ENCODE measurements at regions not wholly inside any gene's neighbourhood (a gene's known extent, or its start where the extent isn't known, plus 50 kb on each side); places are given as distances from the start of the nearest gene placed in this dataset.

GRCh38 chr2:103265521-103265920 lies 503.7 kb downstream of the TMEM182 start:
- in situ Hi-C loops (cut with HindIII; ENCODE audit: low sequenced_read_pairs), result no loop called here

DNA sequence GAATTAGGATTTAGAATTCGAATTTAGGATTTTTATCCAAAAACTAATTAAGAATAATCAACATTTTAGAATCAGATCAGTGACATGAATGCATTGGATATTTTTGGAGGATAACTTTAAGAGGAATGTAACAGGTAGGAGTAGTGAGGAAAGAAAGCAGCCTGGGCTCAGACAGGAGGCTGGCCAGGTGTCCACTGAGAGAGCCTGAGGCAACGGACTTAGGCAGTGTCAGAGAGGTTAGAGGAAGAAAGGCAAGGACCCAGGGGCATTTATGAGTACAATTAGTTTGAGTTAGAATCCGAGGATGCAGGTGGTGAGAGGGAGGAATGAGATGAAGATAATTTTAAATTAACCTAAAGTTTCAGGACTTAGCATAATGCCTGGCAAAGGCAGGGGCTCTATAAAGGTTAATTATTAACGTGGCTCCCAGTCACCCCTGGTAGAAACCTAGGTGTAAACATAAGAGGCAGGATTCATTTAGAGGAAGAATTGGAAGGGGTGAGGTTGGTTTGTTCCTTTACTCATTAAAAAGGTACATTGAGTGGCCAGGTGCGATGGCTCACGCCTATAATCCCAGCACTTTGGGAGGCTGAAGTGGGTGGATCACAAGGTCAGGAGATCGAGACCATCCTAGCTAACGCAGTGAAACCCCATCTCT lies 507.1 kb downstream of the TMEM182 start:
- in situ Hi-C loops (cut with HindIII; ENCODE audit: low sequenced_read_pairs), result no loop called here

DNA sequence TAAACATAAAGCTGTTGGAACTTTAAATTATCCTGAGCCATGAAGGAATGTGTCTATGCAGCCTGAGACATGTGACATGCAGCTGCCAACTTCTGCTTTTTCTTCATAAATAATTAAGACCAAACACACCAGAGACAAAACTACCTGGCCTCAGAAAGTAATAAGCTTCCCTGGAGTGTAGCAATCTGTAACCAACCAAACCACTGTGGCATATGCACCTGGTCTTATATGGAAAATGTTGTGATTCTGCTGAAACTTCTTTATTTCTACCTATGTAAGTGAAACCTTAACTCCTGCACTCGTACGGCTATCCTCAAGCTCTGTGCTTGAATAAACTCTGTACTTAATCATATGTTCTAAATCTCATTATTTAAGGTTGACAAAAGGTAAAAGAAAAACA lies 515.0 kb downstream of the TMEM182 start:
- in situ Hi-C loops (cut with HindIII; ENCODE audit: low sequenced_read_pairs), result loop anchor here (5.0 kb wide), 1 partner anchor 45 kb away; no protein-coding TSS in a partner anchor

DNA sequence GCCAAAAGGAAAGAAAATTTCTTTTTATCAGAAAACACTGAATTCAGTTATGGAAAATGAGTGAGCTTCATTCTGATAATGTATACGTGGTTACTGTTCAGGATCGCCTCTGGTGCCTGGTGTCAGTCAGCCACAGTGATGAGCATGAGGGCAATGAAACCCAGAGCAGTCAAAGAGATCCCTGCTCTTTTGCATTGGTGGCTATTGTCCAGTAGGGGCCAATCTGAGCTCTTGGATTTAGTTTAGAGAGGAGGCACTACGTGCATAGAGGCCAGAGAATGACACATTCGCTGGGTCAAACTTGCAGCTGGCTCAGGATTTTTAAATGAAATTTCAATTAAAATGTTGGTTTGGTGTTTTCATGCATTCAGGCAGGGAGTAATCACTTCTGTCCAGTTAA lies 522.9 kb downstream of the TMEM182 start:
- in situ Hi-C loops (cut with HindIII; ENCODE audit: low sequenced_read_pairs), result no loop called here

DNA sequence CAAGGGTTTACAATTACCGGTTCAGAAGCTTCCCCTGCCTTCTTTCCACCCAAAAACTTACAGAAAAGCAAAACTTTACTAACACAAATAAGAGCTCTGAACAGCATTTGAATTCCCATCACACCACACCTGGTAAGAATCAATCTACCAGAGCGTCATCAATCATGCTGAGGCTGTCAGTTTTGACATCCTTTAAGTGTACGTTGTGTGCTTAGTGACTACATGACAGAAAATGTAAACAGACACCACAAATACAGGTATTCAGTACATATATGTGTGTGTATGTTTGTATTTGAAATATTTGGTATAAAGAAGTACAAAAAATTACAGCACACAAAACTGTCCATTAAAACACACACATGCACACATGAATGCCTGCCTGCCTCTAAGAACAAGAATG lies 523.5 kb downstream of the TMEM182 start:
- in situ Hi-C loops (cut with HindIII; ENCODE audit: low sequenced_read_pairs), result no loop called here

GRCh38 chr2:103287746-103288145 lies 525.9 kb downstream of the TMEM182 start:
- in situ Hi-C loops (cut with HindIII; ENCODE audit: low sequenced_read_pairs), result no loop called here

DNA sequence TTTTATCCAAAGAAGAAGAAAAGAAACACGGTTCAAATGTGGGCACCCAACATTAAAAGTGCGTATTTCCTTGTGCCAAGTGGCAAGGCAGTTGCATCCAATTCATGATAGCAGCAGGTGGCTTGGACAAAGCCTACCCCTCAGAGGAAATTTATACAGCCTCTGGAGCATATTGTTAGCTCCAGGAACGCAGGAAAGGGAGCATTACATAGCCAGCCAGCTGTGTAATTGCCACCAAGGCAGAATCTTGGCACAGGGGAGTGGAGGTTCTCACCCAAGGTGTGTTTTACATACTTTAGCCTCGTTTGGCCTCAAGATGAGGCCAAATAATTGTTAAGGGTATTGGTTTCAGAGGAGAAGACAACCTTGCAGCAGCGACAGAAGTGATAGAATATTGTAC lies 526.9 kb downstream of the TMEM182 start:
- in situ Hi-C loops (cut with HindIII; ENCODE audit: low sequenced_read_pairs), result no loop called here

DNA sequence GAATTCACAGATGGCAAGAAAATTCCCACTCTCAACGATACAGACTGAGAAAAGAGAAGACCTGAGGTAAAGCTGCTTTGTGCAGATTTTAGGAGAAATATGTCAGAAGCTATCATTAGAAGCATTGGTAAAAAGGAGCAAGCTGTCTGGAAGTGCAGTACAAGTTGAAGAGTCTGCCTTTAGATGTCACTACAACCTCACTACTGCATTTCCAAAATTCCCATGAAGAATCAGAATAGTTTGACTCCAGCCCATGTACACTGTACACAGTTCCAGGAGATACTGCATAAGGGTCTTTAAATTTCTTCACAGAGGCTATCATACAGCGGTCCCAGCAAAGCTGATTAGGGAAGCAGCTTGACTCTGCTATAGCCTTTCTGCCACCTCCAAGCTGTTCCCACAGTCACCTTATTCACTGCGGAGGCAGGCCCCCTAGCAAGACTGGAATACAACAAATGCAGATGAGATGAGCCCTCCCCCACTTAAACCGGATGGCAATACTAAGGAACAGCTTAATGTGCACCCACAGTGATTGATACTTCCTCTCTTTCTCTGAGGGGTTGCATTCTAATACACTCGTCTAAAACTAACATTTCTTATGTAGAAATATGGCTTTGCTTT lies 527.4 kb downstream of the TMEM182 start:
- in situ Hi-C loops (cut with HindIII; ENCODE audit: low sequenced_read_pairs), result no loop called here

DNA sequence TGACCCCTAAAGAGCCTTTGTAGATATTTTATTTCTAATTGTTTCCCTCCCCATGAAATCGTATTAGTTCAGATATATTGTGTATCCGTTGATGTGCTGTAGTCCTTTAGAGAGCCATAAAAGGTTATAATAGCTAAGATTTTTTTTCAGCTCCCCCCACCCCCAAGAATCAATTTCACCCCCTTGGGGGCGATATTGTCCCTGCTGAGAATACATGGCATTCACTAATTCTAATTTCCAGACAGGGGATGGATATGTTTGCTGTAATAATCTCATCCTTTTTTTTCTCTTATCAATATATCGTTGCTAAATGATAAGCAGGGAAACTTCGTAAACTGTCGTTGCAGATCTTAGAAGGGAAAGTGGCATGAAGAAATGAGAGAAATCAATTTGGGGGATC lies 530.7 kb downstream of the TMEM182 start:
- in situ Hi-C loops (cut with HindIII; ENCODE audit: low sequenced_read_pairs), result no loop called here

GRCh38 chr2:103293067-103293741 lies 531.4 kb downstream of the TMEM182 start:
- in situ Hi-C loops (cut with HindIII; ENCODE audit: low sequenced_read_pairs), result no loop called here

- in situ Hi-C loops (cut with HindIII; ENCODE audit: low sequenced_read_pairs), result no loop called here
These were observed 531.9 kb downstream of the TMEM182 start for GRCh38 chr2:103293742-103294077.

GRCh38 chr2:103294420-103294819 lies 532.6 kb downstream of the TMEM182 start:
- in situ Hi-C loops (cut with HindIII; ENCODE audit: low sequenced_read_pairs), result no loop called here

GRCh38 chr2:103295591-103295990 lies 533.8 kb downstream of the TMEM182 start:
- in situ Hi-C loops (cut with HindIII; ENCODE audit: low sequenced_read_pairs), result no loop called here

- in situ Hi-C loops (cut with HindIII; ENCODE audit: low sequenced_read_pairs), result loop anchor here (5.0 kb wide), 1 partner anchor 52 kb away; no protein-coding TSS in a partner anchor
These were observed 562.8 kb downstream of the TMEM182 start for GRCh38 chr2:103324671-103325070.

DNA sequence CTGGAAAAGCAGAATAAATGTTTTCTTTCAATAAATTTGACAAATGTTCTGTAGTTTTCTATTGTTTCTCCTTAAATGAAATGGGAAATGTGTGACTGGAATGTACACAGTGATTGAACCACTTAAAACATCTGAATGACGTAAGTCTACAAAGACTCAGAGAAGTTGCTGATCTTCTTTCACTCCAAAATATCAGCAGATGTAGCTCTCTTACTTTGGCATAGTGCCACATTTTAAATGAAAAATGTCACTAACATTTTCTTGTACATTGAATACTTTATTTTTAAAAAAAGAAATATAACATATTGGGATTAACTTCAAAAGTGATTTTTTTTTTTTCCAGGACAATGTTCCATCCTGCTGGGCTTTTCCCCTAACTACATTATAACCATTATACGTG lies 565.6 kb downstream of the TMEM182 start:
- in situ Hi-C loops (cut with HindIII; ENCODE audit: low sequenced_read_pairs), result loop anchor here (5.0 kb wide), 1 partner anchor 55 kb away; no protein-coding TSS in a partner anchor

DNA sequence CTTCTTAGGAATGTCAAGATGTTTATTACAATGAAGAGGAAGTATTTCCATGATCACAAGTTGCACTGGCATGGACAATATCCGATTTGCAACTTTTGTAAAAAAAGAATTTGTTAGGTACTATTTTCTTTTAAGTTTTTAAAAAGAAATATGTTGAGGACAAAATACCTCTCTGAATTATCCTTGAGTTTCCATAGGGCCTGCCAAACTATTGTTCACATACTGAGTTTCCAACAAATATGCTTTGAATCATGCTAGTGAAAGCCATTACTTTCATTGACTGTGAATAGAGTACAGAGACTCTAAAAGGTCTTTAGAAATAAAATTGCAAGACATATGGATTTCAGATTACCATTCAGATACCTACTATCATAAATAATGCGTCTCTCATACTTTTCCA lies 566.1 kb downstream of the TMEM182 start:
- in situ Hi-C loops (cut with HindIII; ENCODE audit: low sequenced_read_pairs), result loop anchor here (5.0 kb wide), 1 partner anchor 56 kb away; no protein-coding TSS in a partner anchor

DNA sequence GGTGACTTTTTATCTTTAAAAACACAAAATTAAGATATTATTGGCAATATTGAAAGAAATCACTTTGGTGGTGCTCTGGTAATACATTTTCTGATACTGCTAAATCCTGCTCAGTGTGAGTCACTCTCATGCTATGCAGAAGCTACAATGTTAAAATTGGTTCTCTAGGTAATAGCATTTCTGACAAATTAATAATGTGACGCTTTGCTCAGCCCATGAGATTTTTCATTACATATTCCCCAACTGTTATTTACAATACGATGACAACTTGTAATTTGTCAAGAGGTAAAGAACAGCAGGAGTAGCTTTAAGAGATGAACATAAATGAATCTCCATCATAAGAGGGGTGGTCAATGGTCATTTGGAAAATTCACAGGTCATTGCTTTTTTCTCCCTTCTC lies 573.6 kb downstream of the TMEM182 start:
- in situ Hi-C loops (cut with HindIII; ENCODE audit: low sequenced_read_pairs), result no loop called here

- in situ Hi-C loops (cut with HindIII; ENCODE audit: low sequenced_read_pairs), result no loop called here
These were observed 577.0 kb downstream of the TMEM182 start for GRCh38 chr2:103338819-103339218.

- in situ Hi-C loops (cut with HindIII; ENCODE audit: low sequenced_read_pairs), result no loop called here
These were observed 584.9 kb downstream of the TMEM182 start for GRCh38 chr2:103346780-103347179.

GRCh38 chr2:103353774-103354173 lies 591.9 kb downstream of the TMEM182 start:
- in situ Hi-C loops (cut with HindIII; ENCODE audit: low sequenced_read_pairs), result no loop called here

DNA sequence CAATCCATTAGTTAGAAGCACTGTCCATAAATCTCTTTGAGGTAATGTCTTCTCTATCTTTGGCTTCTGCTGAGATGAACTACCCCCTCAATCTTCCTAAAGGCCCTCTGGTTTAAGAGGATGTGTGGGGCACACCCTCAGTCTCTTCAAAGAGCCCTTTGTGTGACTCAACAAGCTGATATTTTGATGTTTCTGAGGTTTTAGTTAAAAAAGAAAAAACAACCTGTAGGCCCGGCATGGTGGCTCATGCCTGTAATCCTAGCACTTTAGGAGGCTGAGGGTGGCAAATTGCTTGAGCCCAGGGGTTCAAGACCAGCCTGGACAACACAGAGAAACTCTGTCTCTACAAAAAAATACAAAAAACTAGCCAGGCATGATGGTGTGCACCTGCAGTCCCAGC lies 593.5 kb downstream of the TMEM182 start:
- in situ Hi-C loops (cut with HindIII; ENCODE audit: low sequenced_read_pairs), result no loop called here

DNA sequence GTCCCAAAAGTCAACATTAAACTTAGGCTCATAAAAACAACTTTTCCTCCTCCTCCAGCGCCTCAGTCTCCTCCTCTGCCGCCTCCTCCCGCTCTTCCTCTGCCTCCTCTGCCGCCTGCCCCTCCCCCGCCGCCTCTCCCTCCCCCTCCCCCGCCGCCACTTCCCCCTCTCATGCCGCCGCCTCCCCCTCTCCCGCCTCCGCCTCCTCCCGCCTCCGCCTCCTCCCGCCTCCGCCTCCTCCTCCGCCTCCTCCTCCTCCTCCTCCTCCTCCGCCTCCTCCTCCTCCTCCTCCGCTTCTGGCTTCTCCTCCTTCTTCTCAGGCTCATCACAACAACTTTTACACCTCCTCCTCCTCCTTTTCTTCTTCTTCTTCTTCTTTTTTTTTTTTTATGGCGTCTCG lies 599.9 kb downstream of the TMEM182 start:
- in situ Hi-C loops (cut with HindIII; ENCODE audit: low sequenced_read_pairs), result no loop called here
